Lower leg skin (tissue), 4 donors: ENCODE measurements at regions not wholly inside any gene's neighbourhood (a gene's known extent, or its start where the extent isn't known, plus 50 kb on each side); places are given as distances from the start of the nearest gene placed in this dataset.

Experiments used
- DNase-seq, 2 donors: peaks; one replicate each; pipeline ENCODE4 v3.0.0-alpha.2; 2019; ENCODE audit warnings: low spot score in 2 of 2
- H3K4me3 ChIP-seq: fragments of 200-600 bp; sonication (generic); 2 replicates; pipeline ENCODE4 v1.5.1; 2017; ENCODE audit warnings: mild to moderate bottlenecking, low read depth; ENCODE audit not compliant: poor library complexity, severe bottlenecking
- CTCF ChIP-seq, 3 donors: fragments of 450-650 bp; IDR thresholded peaks; one replicate each; pipeline ENCODE4 v1.5.1; 2016; ENCODE audit warnings: antibody characterized with exemption in 3 of 3, mild to moderate bottlenecking in 3 of 3, moderate library complexity in 2 of 3
- POLR2A ChIP-seq, 2 donors: fragments of 450-650 bp; IDR thresholded peaks; one replicate each; pipeline ENCODE4 v1.6.1; 2016 to 2017; ENCODE audit warnings: antibody characterized with exemption in 2 of 2, mild to moderate bottlenecking in 1 of 2, moderate library complexity in 1 of 2
- WGBS, 2 donors: methylation state at CpG; one replicate each; pipeline ENCODE4 v1.1.5; 2018; 5-methylcytosine and 5-hydroxymethylcytosine counted together
- intact Hi-C: fragments of 100-400 bp; cut with DNase I; formaldehyde crosslinking; loops from one replicate; pipeline ENCODE4 v1.15.0; 2023; ENCODE audit warnings: low total_unique reads

- DNase-seq: no peak
- 74 to 85% methylated on average over 6 of the region's 6 CpGs for WGBS, 2 donors
- intact Hi-C loops: no loop called here
- H3K4me3 ChIP-seq: no peak overlapping the region
- TF ChIP-seq CTCF (IDR thresholded peaks at IDR 0.05) (no peak), POLR2A (IDR thresholded peaks at IDR 0.05) (no peak)
Observed at GRCh38 chr6:82568290-82568993, 204.8 kb downstream of the TPBG start.

- 84 to 89% methylated on average over 1 of the region's 1 CpG for WGBS, 2 donors
- no peak for DNase-seq
- intact Hi-C loops: no loop called here
- H3K4me3 ChIP-seq: no peak overlapping the region
- TF ChIP-seq POLR2A (IDR thresholded peaks at IDR 0.05) (no peak), CTCF (IDR thresholded peaks at IDR 0.05) (no peak)
Observed at GRCh38 chr6:82569022-82569421, 205.4 kb downstream of the TPBG start.

- no peak for TF ChIP-seq CTCF (IDR thresholded peaks at IDR 0.05)
- H3K4me3 ChIP-seq: no peak overlapping the region
- no peak for DNase-seq
- 65 to 68% methylated on average over 3 of the region's 3 CpGs for WGBS, 2 donors
- intact Hi-C loops: no loop called here
Observed at GRCh38 chr6:82570083-82570482, 206.5 kb downstream of the TPBG start.

- no peak for TF ChIP-seq POLR2A (IDR thresholded peaks at IDR 0.05)
- no peak for TF ChIP-seq CTCF (IDR thresholded peaks at IDR 0.05)
- WGBS, 2 donors: 61 to 71% methylated on average over 2 of the region's 2 CpGs
- no peak overlapping the region for H3K4me3 ChIP-seq
- DNase-seq: no peak
- intact Hi-C loops: no loop called here
Observed at GRCh38 chr6:82571455-82571854, 207.8 kb downstream of the TPBG start.

GRCh38 chr6:82573254-82573972, 209.8 kb downstream of the TPBG start:
- no peak for DNase-seq
- intact Hi-C loops: no loop called here
- 46 to 47% methylated on average over 3 of the region's 3 CpGs for WGBS, 2 donors
- TF ChIP-seq POLR2A (IDR thresholded peaks at IDR 0.05): no peak
- TF ChIP-seq CTCF (IDR thresholded peaks at IDR 0.05): no peak
- H3K4me3 ChIP-seq: no peak overlapping the region
